Stimulated activated CD4-positive, alpha-beta T cell treated with anti-CD3 and anti-CD28 coated beads, Interleukin-4, amount 100 ng/mL, for 48 hours (primary cell): ENCODE measurements at regions not wholly inside any gene's neighbourhood (a gene's known extent, or its start where the extent isn't known, plus 50 kb on each side); places are given as distances from the start of the nearest gene placed in this dataset.

Experiments used
- DNase-seq, 2 donors: peaks; one replicate each; pipeline ENCODE4 v3.0.0-alpha.2; 2020; ENCODE audit warnings: low read depth in 2 of 2

- no peak for DNase-seq
Measured at GRCh38 chr1:56442290-56442877, 137.0 kb downstream of the PLPP3 start.

GRCh38 chr1:56441601-56442000 is 137.8 kb downstream of the PLPP3 start:
- no peak for DNase-seq

GRCh38 chr1:56439610-56440264 is 139.6 kb downstream of the PLPP3 start:
- DNase-seq = no peak

GRCh38 chr1:56438901-56439551 is 140.3 kb downstream of the PLPP3 start:
- DNase-seq = no peak

- no peak for DNase-seq
Measured at GRCh38 chr1:56437959-56438358, 141.4 kb downstream of the PLPP3 start.

- no peak for DNase-seq
Measured at GRCh38 chr1:56436912-56437417, 142.4 kb downstream of the PLPP3 start.

- no peak for DNase-seq
Measured at GRCh38 chr1:56436296-56436695, 143.1 kb downstream of the PLPP3 start.

GRCh38 chr1:56435434-56436262 is 143.7 kb downstream of the PLPP3 start:
- no peak for DNase-seq

GRCh38 chr1:56434740-56435139 is 144.6 kb downstream of the PLPP3 start:
- no peak for DNase-seq

- no peak for DNase-seq
Measured at GRCh38 chr1:56434025-56434424, 145.3 kb downstream of the PLPP3 start.

GRCh38 chr1:56433056-56433577 is 146.2 kb downstream of the PLPP3 start:
- DNase-seq = no peak

- DNase-seq = no peak
Measured at GRCh38 chr1:56432166-56432971, 147.0 kb downstream of the PLPP3 start.

- no peak for DNase-seq
Measured at GRCh38 chr1:56430141-56430839, 149.1 kb downstream of the PLPP3 start.

- DNase-seq = no peak
Measured at GRCh38 chr1:56429288-56429687, 150.1 kb downstream of the PLPP3 start.

- no peak for DNase-seq
Measured at GRCh38 chr1:56426587-56427381, 152.6 kb downstream of the PLPP3 start.

GRCh38 chr1:56425494-56426037 is 153.8 kb downstream of the PLPP3 start:
- DNase-seq = no peak

GRCh38 chr1:56424744-56425493 is 154.4 kb downstream of the PLPP3 start:
- no peak for DNase-seq

GRCh38 chr1:56423716-56424115 is 155.6 kb downstream of the PLPP3 start:
- DNase-seq = no peak
